ENCODE measurements at regions not wholly inside any gene's neighbourhood (a gene's known extent, or its start where the extent isn't known, plus 50 kb on each side); places are given as distances from the start of the nearest gene placed in this dataset.

DNA sequence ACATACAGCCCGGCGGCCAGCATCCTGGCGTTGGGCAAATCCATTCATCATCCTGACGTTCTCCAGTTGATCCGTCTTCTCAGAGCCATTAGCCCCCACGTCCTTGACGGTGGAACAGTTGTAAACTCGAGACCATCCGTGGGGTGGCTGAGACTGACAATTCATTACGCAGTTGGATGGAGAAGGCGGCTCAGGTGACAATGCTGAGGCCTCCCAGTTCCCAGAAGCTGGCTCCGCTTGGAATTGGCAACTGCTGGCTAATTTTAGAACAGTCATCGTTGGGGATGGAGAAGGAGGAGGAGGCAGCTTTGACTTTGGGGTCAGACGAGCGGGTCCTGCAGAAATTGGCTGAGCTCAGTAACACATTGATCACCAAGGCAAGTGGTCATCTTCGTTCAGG is 186.5 kb downstream of the PHETA1 start (continued):
- TF ChIP-seq, protein P1, sequence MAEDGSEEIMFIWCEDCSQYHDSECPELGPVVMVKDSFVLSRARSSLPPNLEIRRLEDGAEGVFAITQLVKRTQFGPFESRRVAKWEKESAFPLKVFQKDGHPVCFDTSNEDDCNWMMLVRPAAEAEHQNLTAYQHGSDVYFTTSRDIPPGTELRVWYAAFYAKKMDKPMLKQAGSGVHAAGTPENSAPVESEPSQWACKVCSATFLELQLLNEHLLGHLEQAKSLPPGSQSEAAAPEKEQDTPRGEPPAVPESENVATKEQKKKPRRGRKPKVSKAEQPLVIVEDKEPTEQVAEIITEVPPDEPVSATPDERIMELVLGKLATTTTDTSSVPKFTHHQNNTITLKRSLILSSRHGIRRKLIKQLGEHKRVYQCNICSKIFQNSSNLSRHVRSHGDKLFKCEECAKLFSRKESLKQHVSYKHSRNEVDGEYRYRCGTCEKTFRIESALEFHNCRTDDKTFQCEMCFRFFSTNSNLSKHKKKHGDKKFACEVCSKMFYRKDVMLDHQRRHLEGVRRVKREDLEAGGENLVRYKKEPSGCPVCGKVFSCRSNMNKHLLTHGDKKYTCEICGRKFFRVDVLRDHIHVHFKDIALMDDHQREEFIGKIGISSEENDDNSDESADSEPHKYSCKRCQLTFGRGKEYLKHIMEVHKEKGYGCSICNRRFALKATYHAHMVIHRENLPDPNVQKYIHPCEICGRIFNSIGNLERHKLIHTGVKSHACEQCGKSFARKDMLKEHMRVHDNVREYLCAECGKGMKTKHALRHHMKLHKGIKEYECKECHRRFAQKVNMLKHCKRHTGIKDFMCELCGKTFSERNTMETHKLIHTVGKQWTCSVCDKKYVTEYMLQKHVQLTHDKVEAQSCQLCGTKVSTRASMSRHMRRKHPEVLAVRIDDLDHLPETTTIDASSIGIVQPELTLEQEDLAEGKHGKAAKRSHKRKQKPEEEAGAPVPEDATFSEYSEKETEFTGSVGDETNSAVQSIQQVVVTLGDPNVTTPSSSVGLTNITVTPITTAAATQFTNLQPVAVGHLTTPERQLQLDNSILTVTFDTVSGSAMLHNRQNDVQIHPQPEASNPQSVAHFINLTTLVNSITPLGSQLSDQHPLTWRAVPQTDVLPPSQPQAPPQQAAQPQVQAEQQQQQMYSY (CRISPR knock-in tag; IDR thresholded peaks at IDR 0.05) = no peak
- TF ChIP-seq, protein P2, sequence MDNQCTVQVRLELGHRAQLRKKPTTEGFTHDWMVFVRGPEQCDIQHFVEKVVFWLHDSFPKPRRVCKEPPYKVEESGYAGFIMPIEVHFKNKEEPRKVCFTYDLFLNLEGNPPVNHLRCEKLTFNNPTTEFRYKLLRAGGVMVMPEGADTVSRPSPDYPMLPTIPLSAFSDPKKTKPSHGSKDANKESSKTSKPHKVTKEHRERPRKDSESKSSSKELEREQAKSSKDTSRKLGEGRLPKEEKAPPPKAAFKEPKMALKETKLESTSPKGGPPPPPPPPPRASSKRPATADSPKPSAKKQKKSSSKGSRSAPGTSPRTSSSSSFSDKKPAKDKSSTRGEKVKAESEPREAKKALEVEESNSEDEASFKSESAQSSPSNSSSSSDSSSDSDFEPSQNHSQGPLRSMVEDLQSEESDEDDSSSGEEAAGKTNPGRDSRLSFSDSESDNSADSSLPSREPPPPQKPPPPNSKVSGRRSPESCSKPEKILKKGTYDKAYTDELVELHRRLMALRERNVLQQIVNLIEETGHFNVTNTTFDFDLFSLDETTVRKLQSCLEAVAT (IDR thresholded peaks at IDR 0.05) = no peak
- TF ChIP-seq BRCA1 (IDR thresholded peaks at IDR 0.05; ENCODE audit: low read depth, low read length) (no peak), NFYA (IDR thresholded peaks at IDR 0.05; ENCODE audit: borderline replicate concordance, low read depth, low read length) (no peak), ZNF217 (IDR thresholded peaks at IDR 0.05) (no peak), KLF5 (IDR thresholded peaks at IDR 0.05; ENCODE audit: partially characterized antibody) (no peak), RB1 (IDR thresholded peaks at IDR 0.05; ENCODE audit: borderline replicate concordance) (no peak), RBBP5 (conservative IDR thresholded peaks at IDR 0.05) (no peak), ZNF24 (IDR thresholded peaks at IDR 0.05) (no peak), JUND (IDR thresholded peaks at IDR 0.05; ENCODE audit: low read depth, low read length) (no peak)
